ENCODE measurements at regions not wholly inside any gene's neighbourhood (a gene's known extent, or its start where the extent isn't known, plus 50 kb on each side); places are given as distances from the start of the nearest gene placed in this dataset.
"Not testable (repeated sequence)": the region's sequence is repeated elsewhere in the genome, so short reads cannot be mapped to it uniquely, and the experiment has no call there.

DNA sequence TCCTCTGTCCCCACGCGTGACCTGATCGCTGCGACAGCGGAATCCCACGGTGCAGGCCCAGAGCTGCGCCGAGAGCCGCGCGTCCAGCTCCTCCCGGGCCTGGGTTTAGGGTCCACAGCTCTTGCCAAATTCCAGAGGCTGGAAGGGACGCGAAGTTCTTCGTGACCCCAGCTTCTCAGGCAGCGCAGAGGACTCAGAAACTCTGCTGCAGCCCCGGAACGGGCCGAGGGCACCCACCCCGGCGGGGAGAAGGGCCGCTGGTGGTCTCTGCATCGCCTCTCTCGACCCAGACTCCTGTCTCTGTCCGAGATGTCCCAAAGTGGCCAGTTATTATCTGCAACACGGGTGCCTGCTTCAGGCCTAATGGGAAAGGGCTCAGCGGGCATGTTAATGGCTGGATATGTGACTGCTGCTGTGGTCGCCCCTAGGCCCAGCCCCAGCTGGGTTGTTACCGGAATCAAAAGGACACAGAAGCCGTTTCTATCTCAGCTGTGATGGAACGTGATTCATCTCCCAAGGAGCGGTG is 236.4 kb downstream of the VRK1 start:
- DNase-seq: no peak

DNA sequence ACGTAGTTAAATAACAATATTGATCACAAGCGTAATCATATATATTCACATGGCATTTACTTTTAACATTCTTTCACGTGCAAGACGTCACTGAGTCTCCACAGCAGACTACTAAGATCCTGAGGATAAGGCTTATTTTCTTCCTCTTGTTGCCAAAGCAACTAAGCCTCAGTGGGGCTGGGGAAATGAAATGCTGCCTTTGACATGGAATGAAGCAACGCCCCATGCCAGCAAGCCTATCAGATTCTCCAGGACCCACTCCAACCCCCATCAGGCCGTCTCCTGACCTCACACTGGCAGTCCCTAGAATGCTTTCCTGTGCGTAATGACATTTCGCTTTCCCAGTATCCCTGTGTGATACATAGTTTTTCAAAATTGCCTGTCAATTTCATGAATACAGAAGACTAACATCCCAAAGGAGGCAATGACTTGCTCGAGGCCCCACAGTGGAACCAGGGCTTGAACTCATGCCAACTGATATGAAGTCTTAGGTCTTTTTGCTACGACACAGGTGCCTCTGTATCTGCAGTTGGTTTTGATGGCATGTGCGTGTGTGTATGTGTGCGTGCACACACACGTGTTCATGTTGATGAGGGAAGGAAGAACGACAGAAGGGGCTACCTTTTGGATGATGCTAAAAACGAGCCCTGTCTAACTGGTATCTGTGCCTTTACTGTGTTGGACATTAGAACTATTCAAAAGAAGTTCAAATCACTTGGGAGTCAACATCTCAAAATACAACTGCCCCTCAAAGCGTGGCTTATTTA is 239.1 kb downstream of the VRK1 start:
- DNase-seq: no peak

GRCh38 chr14:97039717-97040363 is 242.7 kb downstream of the VRK1 start:
- no peak for DNase-seq

- DNase-seq: no peak
These were observed 249.8 kb downstream of the VRK1 start for GRCh38 chr14:97046967-97047366.

DNA sequence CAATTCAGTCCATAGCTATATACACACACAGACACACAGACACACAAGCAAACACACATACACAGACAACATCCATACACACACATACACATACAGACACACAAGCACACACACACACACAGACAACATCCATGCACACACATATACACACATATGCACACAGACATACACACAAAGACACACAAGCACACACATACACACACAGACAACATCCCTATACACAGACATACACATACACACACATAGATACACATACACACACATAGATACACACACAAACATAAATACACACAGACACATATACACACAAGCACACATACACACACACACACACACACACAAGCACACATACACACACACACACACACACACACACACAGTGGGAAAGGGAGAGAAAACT is 254.8 kb downstream of the VRK1 start:
- DNase-seq: no peak

DNA sequence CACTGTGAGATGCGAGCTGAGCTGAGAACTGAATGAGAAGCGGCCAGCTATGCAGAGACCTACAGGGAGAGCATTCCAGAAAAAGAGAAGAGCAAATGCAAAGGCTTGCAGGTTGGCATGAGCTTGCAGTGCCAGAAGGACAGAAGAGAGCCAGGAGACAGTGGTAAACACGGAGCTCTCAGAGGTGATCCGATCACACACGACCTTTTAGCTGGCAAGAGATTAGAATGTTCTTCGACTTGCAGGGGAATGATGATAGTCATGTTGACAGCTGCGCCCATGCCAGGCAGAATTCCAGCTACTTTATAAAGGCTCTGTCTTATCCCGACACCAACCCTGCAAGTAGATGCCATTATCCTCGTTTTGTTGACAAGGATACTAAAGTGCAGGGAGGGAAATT is 256.8 kb downstream of the VRK1 start:
- DNase-seq: no peak

DNA sequence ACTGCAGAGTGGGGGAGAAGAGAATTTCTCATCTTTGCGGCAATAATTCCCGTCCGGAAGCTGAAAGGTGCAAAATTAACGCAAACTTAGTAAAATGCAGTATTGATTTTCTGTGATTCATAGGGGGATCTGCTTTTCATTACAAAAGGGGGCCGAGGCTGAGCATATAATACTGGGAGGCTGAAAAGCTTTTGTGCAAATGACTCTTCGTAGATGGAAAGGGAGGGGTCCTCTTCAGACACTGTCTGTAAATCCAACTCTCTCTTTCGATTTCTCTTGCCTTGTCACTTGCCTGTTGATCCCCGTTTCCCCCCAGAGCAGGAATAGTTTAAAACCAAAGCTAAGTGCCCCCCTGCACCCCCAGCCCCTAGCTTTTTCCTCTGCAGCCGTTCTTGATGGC is 258.2 kb downstream of the VRK1 start:
- no peak for DNase-seq

GRCh38 chr14:97056086-97056485 is 258.9 kb downstream of the VRK1 start:
- no peak for DNase-seq

GRCh38 chr14:97057238-97058073 is 260.3 kb downstream of the VRK1 start:
- DNase-seq: no peak

DNA sequence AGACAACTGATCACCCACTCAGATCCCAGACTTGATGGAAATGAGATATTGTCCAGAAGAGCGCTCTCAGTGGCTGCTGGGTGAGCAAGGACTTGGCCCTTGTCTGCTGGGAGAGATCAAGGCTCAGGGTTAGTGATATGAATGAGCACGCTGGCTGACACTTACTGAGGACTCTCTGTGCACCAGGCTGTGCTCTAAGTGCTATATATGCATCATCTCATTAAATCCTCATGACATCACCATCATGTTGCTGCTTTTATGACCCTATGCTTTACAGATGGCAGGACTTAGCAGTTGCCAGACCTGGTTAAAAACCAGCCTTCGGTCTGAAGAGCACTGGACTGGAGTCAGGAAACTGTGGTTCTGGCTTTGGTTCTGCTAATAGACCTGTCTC is 260.9 kb downstream of the VRK1 start:
- DNase-seq: no peak

DNA sequence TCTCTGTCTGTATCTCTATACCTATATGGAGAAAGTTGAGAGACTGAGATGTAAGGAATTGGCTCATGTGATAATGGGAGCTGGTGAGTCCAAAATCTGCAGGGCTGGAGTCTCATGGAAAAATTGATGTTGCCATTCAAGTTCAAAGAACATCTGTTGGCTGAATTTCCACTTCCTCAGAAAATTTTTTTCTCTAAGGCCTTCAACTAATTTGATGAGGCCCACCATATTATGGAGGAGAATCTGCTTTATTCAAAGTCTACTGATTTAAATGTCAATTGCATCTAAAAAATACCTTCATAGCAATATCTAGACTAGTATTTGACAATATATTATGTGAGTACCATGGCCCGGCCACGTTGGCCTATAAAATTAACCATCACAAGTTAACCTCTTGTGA is 261.4 kb downstream of the VRK1 start:
- DNase-seq: no peak

- DNase-seq: no peak
These were observed 264.0 kb downstream of the VRK1 start for GRCh38 chr14:97061198-97061597.

GRCh38 chr14:97061714-97062113 is 264.5 kb downstream of the VRK1 start:
- DNase-seq: no peak

DNA sequence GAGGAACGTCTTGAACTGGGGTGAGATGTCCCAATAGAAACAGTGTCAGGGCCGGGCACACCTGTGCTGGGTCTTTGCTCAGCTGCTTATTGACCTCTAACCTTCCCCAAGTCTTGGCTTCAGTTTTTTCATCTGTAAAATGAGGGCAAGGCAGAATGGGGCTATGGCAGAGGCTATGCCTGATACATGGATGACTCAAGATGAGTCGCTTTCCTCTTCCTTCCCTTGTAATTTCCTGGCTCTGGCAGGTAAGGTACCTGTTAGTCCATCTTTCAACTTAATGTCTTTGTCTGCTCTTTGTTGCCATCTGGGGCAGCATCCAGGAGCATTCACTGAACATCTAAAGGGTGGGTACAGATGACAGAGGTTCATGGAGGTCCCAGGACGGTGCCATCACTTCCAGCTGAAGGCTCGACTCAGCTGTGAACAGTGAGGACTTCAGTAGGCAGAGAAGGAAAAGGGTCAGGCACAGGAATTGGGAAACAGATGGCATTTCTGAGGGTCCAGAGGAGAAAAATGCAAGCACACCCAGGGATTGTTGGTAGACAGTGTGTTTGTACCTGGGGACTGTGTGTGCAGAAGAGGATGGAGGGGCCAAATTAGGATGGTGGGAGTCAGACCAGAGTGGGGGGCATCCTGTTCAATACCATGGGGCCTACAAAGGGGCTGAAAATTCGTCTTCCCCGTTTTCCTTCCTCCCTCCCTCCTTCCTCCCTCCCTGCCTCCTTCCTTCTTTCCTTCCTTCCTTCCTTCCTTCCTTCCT is 268.3 kb downstream of the VRK1 start:
- DNase-seq: no peak

DNA sequence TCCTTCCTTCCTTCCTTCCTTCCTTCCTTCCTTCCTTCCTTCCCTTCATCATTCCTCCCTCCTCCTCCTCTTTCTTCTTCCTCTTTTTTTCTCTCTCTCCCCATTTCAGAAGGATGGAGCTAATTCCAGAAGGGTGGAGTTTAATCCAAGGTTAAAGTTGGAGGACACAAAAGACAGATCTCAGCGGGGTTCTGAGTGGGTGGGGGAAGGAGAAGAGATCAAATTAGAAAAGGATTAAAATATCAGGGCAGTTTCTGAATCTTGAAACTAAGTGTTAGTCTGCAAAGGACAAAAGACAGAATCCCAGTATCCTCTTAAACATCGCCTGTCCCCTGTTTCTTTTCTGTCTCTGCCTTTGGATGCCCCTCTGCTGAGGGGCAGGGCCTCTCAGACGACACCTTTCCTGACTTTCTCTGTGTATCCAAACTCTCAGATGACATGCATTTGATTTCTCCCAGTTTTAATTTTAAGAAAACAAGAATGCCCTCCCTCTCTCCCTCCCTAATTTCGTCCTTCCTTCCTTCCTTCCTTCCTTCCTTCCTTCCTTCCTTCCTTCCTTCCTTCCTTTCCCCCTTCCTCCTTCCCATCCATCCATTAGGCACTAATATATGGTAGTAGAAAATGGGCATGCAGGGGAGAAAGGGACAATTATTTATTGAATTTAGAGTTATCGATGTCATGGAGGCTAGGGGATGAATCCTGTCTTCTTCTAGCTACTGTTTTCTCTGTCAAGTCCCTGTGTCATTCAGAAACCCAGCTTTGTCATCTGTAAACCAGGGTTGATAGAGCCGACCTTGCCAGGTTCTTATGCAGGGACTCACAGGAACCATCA is 269.1 kb downstream of the VRK1 start:
- no peak for DNase-seq

- not testable (repeated sequence) for DNase-seq
These were observed 271.1 kb downstream of the VRK1 start for GRCh38 chr14:97068293-97068692.

DNA sequence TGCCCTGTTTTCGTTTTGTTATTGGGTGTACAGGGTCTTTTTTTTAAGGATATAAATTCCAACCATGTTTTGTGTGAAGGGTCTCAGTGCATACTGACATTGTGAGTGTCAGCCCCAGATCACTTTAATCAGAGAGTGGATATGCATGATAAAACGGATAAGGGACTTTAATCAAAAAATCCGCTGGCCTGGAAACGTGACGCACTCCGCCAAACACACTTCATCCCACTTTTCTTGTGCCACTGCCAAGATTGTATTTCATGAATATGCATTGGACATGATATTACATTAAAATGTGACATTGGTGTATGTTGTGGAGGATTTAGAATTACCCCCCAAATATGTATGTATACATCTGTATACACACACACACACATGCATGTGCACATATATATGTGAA is 273.1 kb downstream of the VRK1 start:
- DNase-seq: no peak

- no peak for DNase-seq
These were observed 274.0 kb downstream of the VRK1 start for GRCh38 chr14:97071177-97071576.

- no peak for DNase-seq
These were observed 276.4 kb downstream of the VRK1 start for GRCh38 chr14:97073622-97074021.

GRCh38 chr14:97074456-97074855 is 277.3 kb downstream of the VRK1 start:
- DNase-seq: no peak

- DNase-seq: no peak
These were observed 277.7 kb downstream of the VRK1 start for GRCh38 chr14:97074856-97075255.

DNA sequence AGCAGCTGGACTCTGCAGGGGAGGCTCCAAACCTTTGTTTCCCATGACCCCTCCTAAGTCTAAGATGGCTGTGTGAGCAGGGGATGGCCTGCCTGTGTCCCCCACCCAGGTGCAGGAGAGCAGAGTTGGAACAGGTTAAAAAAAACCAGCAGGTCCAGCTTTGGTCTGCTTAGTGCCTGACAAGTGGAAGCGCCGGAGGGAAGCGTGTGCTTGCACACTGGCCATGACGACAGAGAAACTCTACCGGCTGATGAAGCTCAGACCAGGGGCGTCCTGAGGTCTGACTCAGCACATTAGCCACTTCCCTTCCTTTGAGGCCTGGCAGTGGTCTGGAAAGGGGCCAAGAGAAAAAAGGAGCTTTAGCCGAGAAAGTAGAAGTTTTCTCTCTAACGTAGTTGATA is 280.1 kb downstream of the VRK1 start:
- DNase-seq: no peak
